ENCODE measurements at regions not wholly inside any gene's neighbourhood (a gene's known extent, or its start where the extent isn't known, plus 50 kb on each side); places are given as distances from the start of the nearest gene placed in this dataset.

DNA sequence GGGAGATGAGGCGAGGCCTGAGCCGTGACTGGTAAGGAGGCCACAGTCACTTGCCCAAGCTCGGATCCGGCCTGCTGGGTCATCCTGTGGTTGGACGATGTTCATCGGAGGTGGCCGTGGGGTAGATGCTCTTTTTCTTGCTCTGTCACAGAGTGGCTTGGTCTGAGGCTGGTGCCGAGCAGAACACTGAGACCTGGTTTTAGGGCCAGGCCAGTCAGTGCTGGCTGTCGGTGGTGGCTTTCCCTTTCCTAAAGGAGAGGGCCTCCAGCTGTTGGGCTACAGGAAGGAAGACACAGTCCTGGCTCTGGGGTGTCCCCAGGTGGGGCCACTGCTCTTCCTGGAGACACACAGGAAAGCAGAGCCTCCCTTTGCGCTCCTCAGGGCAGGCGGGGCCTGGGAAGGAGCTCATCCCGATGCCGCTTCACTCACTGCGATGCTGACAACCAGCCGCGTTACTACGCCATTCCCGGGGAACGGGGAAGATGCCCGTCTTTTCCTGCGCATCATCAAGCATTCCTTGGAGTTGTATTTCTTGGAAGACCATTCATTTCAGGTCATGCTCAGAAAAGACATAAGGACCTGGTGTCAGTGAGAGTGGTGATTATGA lies 254.8 kb upstream of the IRX4 start:
- DNase-seq, result no peak

DNA sequence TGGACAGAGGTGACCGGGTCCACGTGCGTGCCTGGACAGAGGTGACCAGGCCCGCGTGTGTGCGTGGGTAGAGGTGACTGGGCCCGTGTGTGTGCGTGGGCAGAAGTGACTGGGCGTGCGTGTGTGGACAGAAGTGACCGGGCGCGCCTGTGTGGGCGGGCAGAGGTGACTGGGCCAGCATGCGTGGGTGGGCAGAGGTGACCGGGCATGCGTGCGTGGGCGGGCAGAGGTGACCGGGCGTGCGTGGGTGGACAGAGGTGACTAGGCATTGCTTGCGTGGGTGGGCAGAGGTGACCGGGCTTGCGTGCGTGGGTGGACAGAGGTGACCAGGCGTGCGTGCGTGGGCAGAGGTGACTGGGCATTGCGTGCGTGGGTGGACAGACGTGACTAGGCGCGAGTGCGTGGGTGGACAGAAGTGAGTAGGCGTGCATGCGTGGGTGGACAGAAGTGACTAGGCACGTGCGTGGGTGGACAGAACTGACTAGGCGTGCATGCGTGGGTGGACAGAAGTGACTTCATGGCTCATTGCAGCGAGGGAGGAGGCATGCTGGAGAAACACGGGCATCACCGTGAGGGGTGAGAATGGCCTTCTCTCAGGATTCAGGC lies 254.1 kb upstream of the IRX4 start:
- no peak for DNase-seq

GRCh38 chr5:2135833-2136232 lies 253.1 kb upstream of the IRX4 start:
- no peak for DNase-seq

- DNase-seq, result no peak
These were observed 252.6 kb upstream of the IRX4 start for GRCh38 chr5:2135354-2135753.

GRCh38 chr5:2134543-2135292 lies 252.0 kb upstream of the IRX4 start:
- DNase-seq, result no peak

- no peak for DNase-seq
These were observed 251.2 kb upstream of the IRX4 start for GRCh38 chr5:2133936-2134335.

DNA sequence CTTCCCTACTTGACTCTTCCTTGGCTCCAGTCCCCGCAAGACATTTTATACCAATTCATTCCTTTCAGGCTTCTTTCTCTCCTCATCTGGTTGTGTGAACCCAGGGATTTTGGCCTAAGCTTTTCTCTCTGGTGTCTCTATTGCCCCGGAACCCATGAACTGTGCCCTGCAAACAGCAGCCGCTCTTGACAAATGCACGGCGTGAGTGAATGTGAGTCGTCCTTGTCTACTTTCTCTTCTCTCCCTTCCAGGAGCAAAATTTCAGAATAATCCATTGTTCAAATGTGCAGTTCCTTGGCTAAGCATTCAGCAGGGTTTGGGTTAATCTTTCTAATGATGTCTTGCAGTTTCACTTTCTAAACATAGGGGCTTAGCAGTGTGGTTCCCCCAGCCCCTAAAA lies 250.4 kb upstream of the IRX4 start:
- no peak for DNase-seq

GRCh38 chr5:2132497-2132847 lies 249.7 kb upstream of the IRX4 start:
- DNase-seq, result no peak

DNA sequence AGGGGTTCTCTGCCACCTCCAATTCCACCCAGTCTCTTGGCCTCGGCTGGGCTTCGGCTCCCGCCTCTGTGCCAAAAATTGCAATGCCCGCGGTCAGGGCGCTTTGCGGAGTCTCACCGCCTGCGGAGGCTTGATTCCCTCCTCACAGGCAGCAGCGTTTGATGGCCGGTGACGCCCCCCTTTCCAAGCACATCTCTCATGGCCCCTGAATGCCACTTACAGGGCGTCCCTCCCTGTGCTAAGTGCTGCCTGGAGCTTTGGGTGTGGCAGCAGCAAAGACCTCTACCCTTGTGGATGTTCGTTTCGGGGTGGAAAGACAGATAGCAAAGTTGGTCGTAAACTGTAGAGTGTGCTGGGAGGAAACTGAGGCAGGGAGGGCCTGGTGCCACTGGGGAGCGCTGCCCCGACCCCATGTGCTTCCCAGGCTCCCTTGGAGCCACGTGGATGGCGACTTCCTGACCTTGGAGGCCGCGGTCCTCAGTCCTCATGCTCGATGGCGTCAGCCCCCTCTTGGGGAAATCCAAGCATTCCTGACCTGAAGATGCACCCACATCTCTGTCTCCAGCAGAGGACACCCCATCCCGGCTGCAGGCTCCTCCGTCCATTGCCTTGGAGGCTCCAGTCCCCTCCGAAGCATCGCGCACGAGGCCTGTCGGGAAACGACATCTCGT lies 249.2 kb upstream of the IRX4 start:
- DNase-seq, result no peak

GRCh38 chr5:2131196-2131595 lies 248.5 kb upstream of the IRX4 start:
- DNase-seq, result no peak

DNA sequence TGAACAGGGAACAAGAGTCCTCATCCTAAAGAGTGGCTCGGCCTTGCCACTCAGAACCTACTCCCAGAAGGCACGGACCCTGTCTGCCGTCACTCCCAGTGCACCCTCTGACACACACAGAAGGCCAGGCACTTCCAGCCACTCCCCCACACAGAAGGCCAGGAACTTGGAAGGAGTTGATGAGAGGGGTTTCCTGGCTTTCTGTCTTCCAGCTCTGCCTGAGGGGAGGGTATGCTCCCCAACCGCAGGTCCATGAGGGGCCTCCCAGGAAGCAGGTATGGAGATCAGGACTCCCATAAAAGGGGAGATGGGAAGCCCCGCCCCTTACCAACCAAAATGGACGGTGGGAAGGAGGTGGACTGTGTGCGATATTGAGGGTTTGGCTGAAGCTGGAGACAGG lies 247.6 kb upstream of the IRX4 start:
- no peak for DNase-seq

DNA sequence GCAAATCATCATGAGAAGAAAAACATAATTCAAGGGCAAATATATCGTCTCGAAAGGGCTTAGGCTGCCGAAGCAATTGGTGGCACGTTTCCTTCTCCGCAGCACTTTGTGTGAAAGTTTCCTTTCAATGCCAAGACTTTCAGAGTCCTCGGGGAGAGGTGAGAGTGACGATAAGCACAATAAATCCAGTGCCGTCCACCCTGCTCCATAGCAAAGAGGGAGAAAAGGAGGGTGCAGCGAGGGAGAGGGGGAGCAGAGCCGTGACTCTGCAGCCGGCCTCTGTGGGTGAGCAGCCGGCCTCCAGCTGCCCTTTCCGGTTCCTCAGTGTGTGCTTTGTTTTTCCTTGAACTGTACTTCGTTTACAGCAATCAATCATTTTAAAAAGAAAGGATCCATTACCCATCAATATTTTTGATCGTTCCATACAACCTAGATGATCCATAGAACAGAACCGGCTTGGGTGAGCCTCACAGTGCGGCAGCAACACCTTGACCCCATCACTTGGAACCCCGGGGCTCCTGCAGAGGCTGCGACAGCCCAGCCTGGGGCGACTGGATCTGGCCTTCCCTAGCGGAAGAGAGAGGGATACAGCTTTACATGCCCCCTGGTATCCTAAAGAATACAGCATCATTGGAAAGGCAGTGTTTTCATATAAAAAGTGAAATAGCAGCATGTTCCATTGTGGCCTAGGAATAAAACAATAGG lies 247.0 kb upstream of the IRX4 start:
- DNase-seq, result no peak

- DNase-seq, result no peak
These were observed 246.1 kb upstream of the IRX4 start for GRCh38 chr5:2128686-2129355.

GRCh38 chr5:2126512-2126911 lies 243.8 kb upstream of the IRX4 start:
- DNase-seq, result no peak

DNA sequence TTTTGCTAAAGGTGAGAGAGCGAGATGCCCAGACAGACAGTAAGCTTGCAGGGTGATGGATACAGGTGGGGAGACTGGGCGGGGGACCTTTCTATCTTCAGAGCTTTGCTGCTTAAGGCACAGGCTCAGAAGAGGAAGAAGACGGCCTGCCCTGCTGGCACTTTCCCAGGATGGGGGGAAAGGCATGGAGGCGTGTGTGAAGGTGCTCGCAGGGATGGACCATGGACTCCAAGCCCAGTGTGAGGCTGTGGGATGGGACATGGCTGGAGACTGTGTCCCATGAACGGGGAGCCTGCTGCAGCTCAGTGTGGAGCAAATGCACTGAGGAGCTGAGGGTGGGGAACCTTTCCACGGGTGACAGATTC lies 243.2 kb upstream of the IRX4 start:
- no peak for DNase-seq

DNA sequence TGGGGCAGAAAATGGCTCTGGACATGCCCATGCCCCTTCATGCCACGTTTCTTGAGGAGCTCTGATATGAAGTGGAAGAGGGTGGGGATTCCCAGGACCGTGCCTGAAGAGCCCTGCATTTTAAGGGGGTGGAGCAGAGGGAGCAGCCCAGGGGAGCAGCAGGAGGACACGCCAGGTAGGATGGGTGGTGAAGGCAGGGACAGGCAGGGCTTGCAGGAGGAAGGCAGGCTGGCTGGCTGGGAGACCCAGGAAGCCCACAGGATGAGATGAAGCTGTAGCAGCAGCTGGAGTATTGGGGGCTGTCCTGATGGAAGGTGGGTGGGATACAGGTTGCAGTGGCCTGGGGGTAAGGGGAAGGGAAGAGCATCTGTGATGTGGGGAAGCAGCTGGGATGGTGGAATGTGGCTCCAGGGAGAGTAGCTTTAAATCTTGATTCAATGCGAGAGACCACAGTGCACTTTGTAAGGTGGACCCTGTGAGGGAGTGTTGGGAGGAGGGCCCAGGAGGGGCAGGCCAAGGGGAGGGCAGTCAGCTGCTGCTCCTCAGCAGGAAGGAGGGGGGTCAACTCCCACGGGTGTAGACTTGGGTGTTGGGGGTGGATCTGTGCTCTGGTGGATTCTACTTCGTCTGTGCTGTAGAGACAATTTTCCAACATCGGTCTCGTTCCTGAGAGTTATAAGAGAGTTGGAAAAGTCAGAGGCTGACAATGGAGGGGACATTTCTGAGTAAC lies 242.6 kb upstream of the IRX4 start:
- no peak for DNase-seq

DNA sequence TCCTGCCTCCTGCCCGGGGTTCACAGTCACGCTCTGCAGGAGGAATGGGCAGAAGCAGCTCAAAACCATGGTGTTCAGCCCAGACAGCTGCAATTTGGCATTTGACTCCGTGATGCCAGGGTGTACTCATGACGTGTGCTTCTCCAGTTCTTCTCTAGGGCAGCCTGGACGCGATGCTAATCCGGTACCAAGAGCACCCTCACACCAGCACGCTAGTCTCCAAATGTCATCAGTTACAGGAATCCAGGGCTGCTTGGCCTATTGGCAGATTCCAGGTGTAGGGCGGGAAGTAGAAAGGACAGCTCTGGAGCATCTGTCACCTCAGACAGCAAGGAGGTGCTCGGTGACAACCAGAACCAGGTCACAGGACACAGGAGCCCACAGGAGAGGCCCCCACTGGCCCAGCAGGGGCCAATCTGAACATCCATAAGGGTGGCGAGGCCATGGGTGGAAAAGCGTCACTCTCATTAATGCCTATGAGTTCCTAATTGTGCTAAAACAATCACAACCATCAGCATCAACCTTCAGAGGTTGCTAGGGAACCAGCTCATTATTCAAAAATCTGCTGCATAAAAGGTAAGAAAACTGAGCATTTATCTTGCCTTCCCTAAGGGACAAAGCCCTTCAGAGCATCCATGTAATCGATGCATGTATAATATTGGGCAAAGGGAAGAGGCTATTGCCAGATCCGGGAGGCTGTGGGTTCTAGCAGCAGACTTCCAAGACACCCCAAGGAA lies 241.9 kb upstream of the IRX4 start:
- DNase-seq, result no peak

DNA sequence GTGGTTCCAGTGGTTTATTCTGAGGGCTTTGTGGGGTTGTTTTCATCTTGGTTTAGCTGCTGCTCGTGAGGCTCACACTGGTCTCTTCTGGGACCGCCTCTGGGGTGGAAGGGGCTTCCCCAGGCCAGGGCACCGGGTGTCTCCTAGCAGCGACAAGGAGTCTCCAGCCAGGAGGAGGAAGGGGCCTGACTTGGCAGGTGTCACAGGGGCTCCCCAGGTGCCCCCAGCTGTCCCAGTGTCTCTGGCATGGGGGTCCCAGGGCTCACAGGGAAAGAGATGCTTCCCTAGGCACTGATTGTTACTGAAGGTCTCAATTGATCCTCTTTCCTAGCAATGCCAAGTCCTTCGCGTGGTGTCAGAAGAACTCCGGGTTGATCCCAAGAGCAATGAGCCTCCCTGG lies 241.1 kb upstream of the IRX4 start:
- no peak for DNase-seq

DNA sequence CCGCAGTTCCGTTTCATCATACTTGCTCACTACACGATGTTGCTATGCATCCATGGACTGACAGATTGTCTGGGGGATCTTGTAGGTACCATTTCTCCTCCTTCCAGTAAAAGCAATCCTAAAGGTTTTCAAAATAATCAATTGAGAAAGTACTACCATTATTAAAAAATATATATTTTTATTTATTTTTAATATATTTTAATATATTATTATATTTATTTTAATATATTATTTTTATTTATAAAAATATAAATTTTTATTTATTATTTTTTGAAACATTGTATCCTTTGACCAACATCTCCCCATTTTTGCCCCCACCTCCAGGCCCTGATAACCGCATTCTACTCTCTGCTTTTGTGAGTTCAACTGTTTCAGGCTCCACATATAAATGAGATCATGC lies 237.6 kb upstream of the IRX4 start:
- no peak for DNase-seq

GRCh38 chr5:2119573-2119972 lies 236.8 kb upstream of the IRX4 start:
- no peak for DNase-seq

DNA sequence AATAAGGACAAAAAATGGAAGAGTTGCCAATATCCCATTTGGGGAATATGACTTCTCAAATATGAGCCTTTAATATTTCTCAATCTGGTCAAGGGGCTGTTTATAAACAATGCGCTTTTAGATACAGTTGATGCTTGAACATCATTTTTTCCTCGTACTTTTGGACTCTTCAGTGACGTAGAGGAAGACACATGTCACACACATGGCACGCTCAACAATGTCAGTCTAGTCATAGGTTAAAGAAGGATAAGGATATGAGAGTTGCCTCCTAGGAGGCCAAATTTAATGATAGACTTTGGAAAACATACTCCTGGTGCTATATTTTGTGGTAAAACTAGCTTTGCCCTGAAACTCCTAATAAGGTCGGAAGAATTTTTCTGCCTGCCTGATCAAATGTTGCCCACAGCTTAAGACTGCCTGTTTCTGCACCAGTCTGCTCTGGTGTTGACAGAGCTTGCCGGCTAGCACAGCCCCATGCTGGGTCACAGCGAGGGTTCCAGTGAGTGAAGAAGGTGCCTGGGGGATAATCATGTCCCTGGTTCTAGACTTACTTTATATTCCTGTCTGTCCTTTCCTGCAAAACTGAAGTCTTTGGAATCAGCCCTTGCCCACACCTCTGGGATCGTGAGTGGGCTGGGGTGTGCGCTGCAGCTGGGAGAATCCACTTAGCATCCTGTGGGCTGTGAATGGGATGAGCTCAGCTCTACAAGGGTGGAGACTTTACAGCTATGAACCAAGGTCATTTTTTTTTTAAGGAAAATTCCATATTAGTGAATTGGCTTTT lies 230.8 kb upstream of the IRX4 start:
- DNase-seq, result no peak
